GM12878 (cell line): ENCODE measurements at regions not wholly inside any gene's neighbourhood (a gene's known extent, or its start where the extent isn't known, plus 50 kb on each side); places are given as distances from the start of the nearest gene placed in this dataset.

Source experiments
- ATAC-seq: fragments of 200-7000 bp; cut with Tn5 transposase; 3 replicates; pipeline ENCODE4 v1.9.1; 2020; ENCODE audit warnings: mild to moderate bottlenecking, moderate library complexity
- BruUV-seq: library from RNA; stranded (reverse); fragments of 400-500 nt; replicated peaks from 2 replicates; lab custom pipeline; 2021; lab: Mats Ljungman, UMichigan
- CTCF ChIA-PET: fragments of 300-600 bp; sonication (Branson Sonifier 250); formaldehyde crosslinking; extraction: SDS; loops from one replicate; lab custom pipeline; 2021; ENCODE audit warnings: inconsistent platforms; lab: Yijun Ruan, JAX
- POLR2A ChIA-PET: fragments of 350-600 bp; formaldehyde crosslinking; extraction: SDS; loops from one replicate; lab custom pipeline; 2021; ENCODE audit warnings: inconsistent platforms; lab: Charles Lee
- RAD21 ChIA-PET: fragments of 300-600 bp; sonication (Branson Sonifier 250); formaldehyde crosslinking; loops from one replicate; lab custom pipeline; 2023; ENCODE audit warnings: antibody characterized with exemption; ENCODE audit not compliant: unreplicated experiment; lab: Charles Lee
- SMC1A ChIA-PET: fragments of 300-600 bp; sonication (Branson Sonifier 250); formaldehyde crosslinking; loops from one replicate; lab custom pipeline; 2023; ENCODE audit not compliant: unreplicated experiment, uncharacterized antibody; lab: Charles Lee
- DNase-seq: peaks from one replicate; pipeline ENCODE4 v3.0.0-alpha.2; 2011; ENCODE audit warnings: low read depth, low spot score
- FAIRE-seq: peaks from 3 replicates; lab custom pipeline; 2011; peaks lifted over from hg19 to GRCh38; lab: Jason Lieb, UNC
- H2AFZ ChIP-seq: 2 replicates; pipeline ENCODE4 v1.6.0; 2011; ENCODE audit warnings: low read depth, low read length, control low read depth; ENCODE audit not compliant: control insufficient read depth
- H3K27ac ChIP-seq: 2 replicates; pipeline ENCODE4 v1.5.1; 2011; ENCODE audit warnings: control low read depth; ENCODE audit not compliant: control insufficient read depth, insufficient read depth
- H3K27me3 ChIP-seq, 2 experiments: replicated peaks in 1 of 2; 2 replicates each; pipeline versions ENCODE4 v1.6.0 to v1.6.1; 2011; ENCODE audit warnings: low read length in 1 of 2; ENCODE audit not compliant: control insufficient read depth in 2 of 2, insufficient read depth in 2 of 2
- H3K36me3 ChIP-seq, 2 experiments: 2 replicates each; pipeline ENCODE4 v1.5.1; 2011; ENCODE audit warnings: low read length in 1 of 2; ENCODE audit not compliant: control insufficient read depth in 2 of 2, insufficient read depth in 2 of 2
- H3K4me1 ChIP-seq: 2 replicates; pipeline ENCODE4 v1.6.1; 2011; ENCODE audit warnings: mild to moderate bottlenecking, low read length, moderate library complexity, mixed read lengths; ENCODE audit not compliant: control insufficient read depth, insufficient read depth
- H3K4me2 ChIP-seq: 2 replicates; pipeline ENCODE4 v1.6.0; 2011; ENCODE audit warnings: control low read depth; ENCODE audit not compliant: control insufficient read depth, insufficient read depth
- H3K4me3 ChIP-seq: fragments of 200-600 bp; sonication (generic); 2 replicates; pipeline ENCODE4 v1.5.1; 2016
- H3K79me2 ChIP-seq: 2 replicates; pipeline ENCODE4 v1.6.0; 2011; ENCODE audit warnings: low read length; ENCODE audit not compliant: control insufficient read depth, insufficient read depth
- H3K9ac ChIP-seq: 2 replicates; pipeline ENCODE4 v1.8.0; 2011; ENCODE audit warnings: low read length, control low read depth, mixed read lengths; ENCODE audit not compliant: control insufficient read depth, insufficient read depth
- H3K9me3 ChIP-seq: replicated peaks from 3 replicates; pipeline ENCODE4 v1.5.1; 2011; ENCODE audit warnings: mild to moderate bottlenecking, low read length; ENCODE audit not compliant: control insufficient read depth, insufficient read depth
- H4K20me1 ChIP-seq: 2 replicates; pipeline ENCODE4 v1.6.0; 2011; ENCODE audit not compliant: control insufficient read depth, insufficient read depth
- BCL11A ChIP-seq: IDR thresholded peaks from 2 replicates; pipeline ENCODE4 v1.6.1; 2011; ENCODE audit warnings: low read depth, low read length
- CBX5 ChIP-seq: sonication (generic); IDR thresholded peaks from 2 replicates; pipeline ENCODE4 v1.6.1; 2016; ENCODE audit warnings: low read depth, moderate library complexity, mild to moderate bottlenecking, inconsistent platforms
- ZNF687 ChIP-seq: fragments of 450-650 bp; IDR thresholded peaks from 2 replicates; pipeline ENCODE4 v1.6.1; 2017; ENCODE audit warnings: mild to moderate bottlenecking, moderate library complexity
- in situ Hi-C: fragments of 300-500 bp; cut with MboI; formaldehyde crosslinking; loops from 9 replicates; pipeline ENCODE4 v1.14.3; 2018; ENCODE audit warnings: mixed read lengths
- intact Hi-C: fragments of 100-400 bp; cut with micrococcal nuclease; formaldehyde crosslinking; loops from one replicate; pipeline ENCODE4 v1.14.2; 2022; ENCODE audit not compliant: unreplicated experiment

GRCh38 chr6:87830907-87831306 lies 128.9 kb upstream of the AKIRIN2 start (continued):
- TF ChIP-seq ZNF687 (no peak), CBX5 (no peak)

GRCh38 chr6:87829622-87830121 lies 127.6 kb upstream of the AKIRIN2 start:
- Histone ChIP-seq H3K4me3 (no peak overlapping the region), H3K9ac (no peak overlapping the region), H2AFZ (no peak overlapping the region), H3K27ac (no peak overlapping the region), H3K4me2 (no peak overlapping the region), H3K36me3 (no peaks in the 10 kb centered on the region), H3K9me3 (no peaks in the 10 kb centered on the region), H3K27me3 (no peaks in the 10 kb centered on the region), H4K20me1 (no peaks in the 10 kb centered on the region), H3K4me1 (peaks cover 21% of the 10 kb centered on the region), H3K79me2 (no peaks in the 10 kb centered on the region)
- no peak for ATAC-seq
- no peak for TF ChIP-seq BCL11A
- FAIRE-seq = no peak
- in situ Hi-C loops (loop anchor here (5.0 to 10.0 kb wide), 3 partner anchors 98 to 1043 kb away; no protein-coding TSS in a partner anchor), intact Hi-C loops (loop anchor here (10.0 kb wide), 2 partner anchors 795 to 955 kb away; no protein-coding TSS in a partner anchor)
- BruUV-seq = no TSS peak
- ChIA-PET POLR2A (no interaction called here), CTCF (interaction anchor here (3.5 kb wide), 1 partner anchor 96 kb away, joined by 23 read pairs; no protein-coding TSS in a partner anchor), RAD21 (no interaction called here), SMC1A (interaction anchor here (0.7 to 4.8 kb wide), 4 partner anchors 23 to 1040 kb away, joined by 3 to 127 read pairs (median 16); no protein-coding TSS in a partner anchor)
- DNase-seq = no peak
